HCT116 (cell line): ENCODE measurements at regions not wholly inside any gene's neighbourhood (a gene's known extent, or its start where the extent isn't known, plus 50 kb on each side); places are given as distances from the start of the nearest gene placed in this dataset.

ENCODE experiments used
- ATAC-seq: fragments of 200-7000 bp; cut with Tn5 transposase; 2 replicates; pipeline ENCODE4 v1.9.1; 2020; ENCODE audit warnings: mild to moderate bottlenecking, moderate library complexity
- BruUV-seq: library from RNA; stranded (reverse); fragments of 400-500 nt; replicated peaks from 2 replicates; lab custom pipeline; 2021; lab: Mats Ljungman, UMichigan
- CTCF ChIA-PET: fragments of 300-600 bp; sonication (Branson Sonifier 250); formaldehyde crosslinking; loops from one replicate; lab custom pipeline; 2021; ENCODE audit warnings: antibody characterized with exemption; lab: Charles Lee
- POLR2A ChIA-PET: fragments of 300-600, 350-600 bp; sonication (Branson Sonifier 250); formaldehyde crosslinking; loops from one replicate; lab custom pipeline; 2021; ENCODE audit warnings: antibody characterized with exemption; lab: Charles Lee
- RAD21 ChIA-PET, 2 experiments: fragments of 300-600 bp; sonication (Branson Sonifier 250); formaldehyde crosslinking; loops; one replicate each; lab custom pipeline; 2023; ENCODE audit warnings: low total read pairs in 2 of 2; ENCODE audit not compliant: uncharacterized antibody in 2 of 2, unreplicated experiment in 2 of 2, low non-redundant PET in 1 of 2; lab: Charles Lee
- DNase-seq: peaks from one replicate; pipeline ENCODE4 v3.0.0-alpha.2; 2010; ENCODE audit warnings: low read depth, low spot score
- H2AFZ ChIP-seq: fragments of 200-600 bp; shearing (Covaris generic), sonication (generic); 2 replicates; pipeline ENCODE4 v1.6.1; 2017; ENCODE audit warnings: low read depth, mixed run types, mixed read lengths, antibody characterized with exemption, low read length; ENCODE audit not compliant: poor library complexity, severe bottlenecking
- H3K27ac ChIP-seq: 2 replicates; pipeline ENCODE4 v1.5.1; 2012; ENCODE audit warnings: low read depth, low read length
- H3K27me3 ChIP-seq: fragments of 200-600 bp; sonication (generic); 2 replicates; pipeline ENCODE4 v1.6.1; 2016; ENCODE audit warnings: mixed run types, low read length, mixed read lengths; ENCODE audit not compliant: insufficient read depth
- H3K36me3 ChIP-seq, 2 experiments: fragments of 200-500 bp in 1 of 2; fragments of 200-600 bp in 1 of 2; sonication (Bioruptor generic) in 1 of 2; sonication (generic) in 1 of 2; 2 replicates each; pipeline versions ENCODE4 v1.5.1 to v1.6.1; 2014 to 2016; ENCODE audit warnings: low read length in 2 of 2, inconsistent platforms in 1 of 2, mixed read lengths in 1 of 2, mixed run types in 1 of 2; ENCODE audit not compliant: insufficient read depth in 2 of 2, control insufficient read depth in 1 of 2
- H3K4me1 ChIP-seq, 2 experiments: fragments of 200-600 bp in 1 of 2; sonication (generic) in 1 of 2; 2 replicates each; pipeline versions ENCODE4 v1.5.1 to v1.6.1; 2012 to 2017; ENCODE audit warnings: low read length in 2 of 2, inconsistent platforms in 1 of 2, mild to moderate bottlenecking in 1 of 2, mixed read lengths in 1 of 2, mixed run types in 1 of 2, moderate library complexity in 1 of 2; ENCODE audit not compliant: insufficient read depth in 2 of 2, control insufficient read depth in 1 of 2
- H3K4me2 ChIP-seq: fragments of 200-600 bp; sonication (generic); 2 replicates; pipeline ENCODE4 v1.6.1; 2017; ENCODE audit warnings: mixed run types, low read length, mixed read lengths
- H3K4me3 ChIP-seq, 2 experiments: fragments of 200-600 bp in 1 of 2; sonication (generic) in 1 of 2; replicated peaks in 1 of 2; 2 replicates each; pipeline ENCODE4 v1.5.1; 2011 to 2016; ENCODE audit warnings: low read length in 2 of 2, control low read depth in 1 of 2, low read depth in 1 of 2, mild to moderate bottlenecking in 1 of 2, mixed read lengths in 1 of 2, mixed run types in 1 of 2
- H3K79me2 ChIP-seq: fragments of 200-600 bp; sonication (generic); 2 replicates; pipeline ENCODE4 v1.6.1; 2017; ENCODE audit warnings: mild to moderate bottlenecking, mixed run types, low read length, moderate library complexity, mixed read lengths; ENCODE audit not compliant: insufficient read depth
- H3K9ac ChIP-seq: fragments of 200-600 bp; sonication (generic); 2 replicates; pipeline ENCODE4 v1.6.1; 2016; ENCODE audit warnings: low read length, mixed read lengths
- H3K9me2 ChIP-seq: fragments of 200-600 bp; sonication (generic), shearing (Covaris generic); 2 replicates; pipeline ENCODE4 v1.6.1; 2017; ENCODE audit warnings: mixed run types, mild to moderate bottlenecking, moderate library complexity; ENCODE audit not compliant: insufficient read depth
- H3K9me3 ChIP-seq, 2 experiments: fragments of 200-500 bp in 1 of 2; fragments of 200-600 bp in 1 of 2; sonication (Bioruptor generic) in 1 of 2; sonication (generic) in 1 of 2; 2 replicates each; pipeline ENCODE4 v1.6.1; 2014 to 2017; ENCODE audit warnings: low read length in 2 of 2, mixed read lengths in 2 of 2, inconsistent platforms in 1 of 2, low read depth in 1 of 2, mild to moderate bottlenecking in 1 of 2, mixed run types in 1 of 2, moderate library complexity in 1 of 2; ENCODE audit not compliant: control insufficient read depth in 1 of 2, insufficient read depth in 1 of 2
- H4K20me1 ChIP-seq: fragments of 200-600 bp; sonication (generic), shearing (Covaris generic); 2 replicates; pipeline ENCODE4 v1.6.1; 2017; ENCODE audit warnings: mixed run types, mild to moderate bottlenecking, moderate library complexity; ENCODE audit not compliant: insufficient read depth
- ATF3 ChIP-seq: IDR thresholded peaks from 2 replicates; pipeline ENCODE4 v1.6.1; 2012
- CBX3 ChIP-seq: IDR thresholded peaks from 2 replicates; pipeline ENCODE4 v1.6.1; 2012; ENCODE audit warnings: low read depth
- CEBPB ChIP-seq: IDR thresholded peaks from 2 replicates; pipeline ENCODE4 v1.6.1; 2012; ENCODE audit warnings: low read depth
- EZH2 ChIP-seq: fragments of 200-600 bp; sonication (generic); IDR thresholded peaks from 2 replicates; pipeline ENCODE4 v1.6.1; 2017; ENCODE audit warnings: antibody characterized with exemption, mixed run types
- EZH2phosphoT487 ChIP-seq: fragments of 200-600 bp; IDR thresholded peaks from 2 replicates; pipeline ENCODE4 v1.6.1; 2018; ENCODE audit warnings: antibody characterized with exemption, borderline replicate concordance
- FOSL1 ChIP-seq: IDR thresholded peaks from 2 replicates; pipeline ENCODE4 v1.6.1; 2012; ENCODE audit warnings: low read depth
- JUND ChIP-seq: IDR thresholded peaks from 2 replicates; pipeline ENCODE4 v1.6.1; 2012
- RAD21 ChIP-seq: IDR thresholded peaks from 2 replicates; pipeline ENCODE4 v1.6.1; 2012; ENCODE audit warnings: low read depth, mild to moderate bottlenecking
- YY1 ChIP-seq: IDR thresholded peaks from 2 replicates; pipeline ENCODE4 v1.6.1; 2011; ENCODE audit warnings: low read length, low read depth, moderate library complexity, mild to moderate bottlenecking; ENCODE audit not compliant: insufficient replicate concordance; ENCODE audit errors: extremely low read depth
- ZFX ChIP-seq: fragments of 450-650 bp; IDR thresholded peaks from 2 replicates; pipeline ENCODE4 v1.6.1; 2017
- ZNF274 ChIP-seq: fragments of 200-500 bp; sonication (Bioruptor generic); IDR thresholded peaks from 2 replicates; pipeline ENCODE4 v1.6.1; 2014; ENCODE audit warnings: mild to moderate bottlenecking, low read depth, low read length, inconsistent platforms
- intact Hi-C: fragments of 100-400 bp; cut with micrococcal nuclease; formaldehyde crosslinking; loops from 2 replicates; pipeline ENCODE4 v1.10.0; 2022
- TF ChIP-seq, protein P1 (sequence below), 3 experiments: fragments of 200-600 bp in 1 of 3; sonication (generic) in 1 of 3; IDR thresholded peaks in 2 of 3; conservative IDR thresholded peaks in 1 of 3; 2 replicates each; pipeline ENCODE4 v1.5.1; 2012 to 2017; ENCODE audit warnings: low read depth in 2 of 3, low read length in 2 of 3, antibody characterized with exemption in 1 of 3, borderline replicate concordance in 1 of 3, control low read depth in 1 of 3, mild to moderate bottlenecking in 1 of 3, mixed read lengths in 1 of 3, mixed run types in 1 of 3, moderate library complexity in 1 of 3; ENCODE audit not compliant: insufficient read depth in 1 of 3
- TF ChIP-seq, protein P2 (sequence below): IDR thresholded peaks from 2 replicates; pipeline ENCODE4 v1.6.1; 2012
- TF ChIP-seq, protein P3 (sequence below): IDR thresholded peaks from 2 replicates; pipeline ENCODE4 v1.6.1; 2011; ENCODE audit warnings: mild to moderate bottlenecking, low read length, moderate library complexity; ENCODE audit not compliant: insufficient replicate concordance; ENCODE audit errors: extremely low read depth
- TF ChIP-seq, protein P4 (sequence below): IDR thresholded peaks from 2 replicates; pipeline ENCODE4 v1.6.1; 2012; ENCODE audit warnings: low read depth

DNA sequence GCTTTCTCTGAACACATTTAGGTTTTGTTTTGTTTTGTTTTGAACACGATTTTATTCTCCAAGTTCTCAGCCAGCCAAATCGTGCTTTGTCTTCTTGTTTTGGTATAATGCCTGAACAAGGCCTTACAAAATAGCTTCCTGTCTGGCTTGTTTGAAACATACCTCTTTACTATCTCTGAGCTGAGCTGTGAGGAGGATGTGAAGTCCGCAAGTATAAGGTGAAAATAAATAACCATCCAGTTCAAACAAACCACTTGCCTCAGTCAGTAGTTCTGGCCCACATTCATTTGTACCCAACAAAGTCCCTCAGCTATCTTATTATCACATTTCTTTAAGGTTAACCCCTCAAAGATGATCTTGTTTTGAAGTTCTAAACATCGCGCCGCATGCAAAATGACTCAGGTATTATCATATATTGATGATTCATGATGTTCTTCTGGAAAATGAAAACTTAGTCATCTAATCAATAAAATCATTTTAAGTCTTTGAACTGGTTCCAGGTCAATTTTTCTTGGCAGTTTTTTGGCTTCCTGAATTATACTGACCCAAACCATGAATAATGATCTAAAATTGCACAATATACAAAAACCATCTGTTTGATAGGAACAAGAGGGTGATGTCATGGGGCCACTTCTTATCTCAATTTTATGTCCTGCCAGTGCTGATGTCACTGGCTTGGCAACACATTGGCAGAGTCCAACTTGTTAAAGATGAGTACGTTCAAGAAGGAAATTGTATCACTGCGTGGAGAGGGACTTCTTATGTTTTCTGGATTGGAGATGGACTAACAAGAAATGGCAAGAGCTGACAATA is 694.3 kb downstream of the KCNJ2 start (continued):
- TF ChIP-seq, protein P1, sequence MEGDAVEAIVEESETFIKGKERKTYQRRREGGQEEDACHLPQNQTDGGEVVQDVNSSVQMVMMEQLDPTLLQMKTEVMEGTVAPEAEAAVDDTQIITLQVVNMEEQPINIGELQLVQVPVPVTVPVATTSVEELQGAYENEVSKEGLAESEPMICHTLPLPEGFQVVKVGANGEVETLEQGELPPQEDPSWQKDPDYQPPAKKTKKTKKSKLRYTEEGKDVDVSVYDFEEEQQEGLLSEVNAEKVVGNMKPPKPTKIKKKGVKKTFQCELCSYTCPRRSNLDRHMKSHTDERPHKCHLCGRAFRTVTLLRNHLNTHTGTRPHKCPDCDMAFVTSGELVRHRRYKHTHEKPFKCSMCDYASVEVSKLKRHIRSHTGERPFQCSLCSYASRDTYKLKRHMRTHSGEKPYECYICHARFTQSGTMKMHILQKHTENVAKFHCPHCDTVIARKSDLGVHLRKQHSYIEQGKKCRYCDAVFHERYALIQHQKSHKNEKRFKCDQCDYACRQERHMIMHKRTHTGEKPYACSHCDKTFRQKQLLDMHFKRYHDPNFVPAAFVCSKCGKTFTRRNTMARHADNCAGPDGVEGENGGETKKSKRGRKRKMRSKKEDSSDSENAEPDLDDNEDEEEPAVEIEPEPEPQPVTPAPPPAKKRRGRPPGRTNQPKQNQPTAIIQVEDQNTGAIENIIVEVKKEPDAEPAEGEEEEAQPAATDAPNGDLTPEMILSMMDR (IDR thresholded peaks at IDR 0.05 in 2 of 3, conservative IDR thresholded peaks at IDR 0.05 in 1 of 3; ENCODE audit: borderline replicate concordance in 1 of 3, insufficient read depth in 1 of 3, low read depth in 2 of 3, low read length in 2 of 3), result no peak

GRCh38 chr17:70865993-70866804 is 696.9 kb downstream of the KCNJ2 start:
- no peak overlapping the region for H2AFZ ChIP-seq
- no peaks in the 10 kb centered on the region for H3K9me3 ChIP-seq
- intact Hi-C loops, result no loop called here
- ChIA-PET RAD21 (no interaction called here), POLR2A (no interaction called here), CTCF (no interaction called here)
- H3K4me3 ChIP-seq, result no peak overlapping the region
- DNase-seq, result no peak
- BruUV-seq, result no TSS peak
- no peaks in the 10 kb centered on the region for H3K79me2 ChIP-seq
- H3K36me3 ChIP-seq, result no peaks in the 10 kb centered on the region
- no peak overlapping the region for H3K9ac ChIP-seq
- no peaks in the 10 kb centered on the region for H3K27me3 ChIP-seq
- no peaks in the 10 kb centered on the region for H3K9me2 ChIP-seq
- H3K4me2 ChIP-seq, result no peak overlapping the region
- peaks cover 11 to 24% of the 10 kb centered on the region in 2 experiments; a peak in 3 of 4 replicates for H3K4me1 ChIP-seq
- ATAC-seq, result no peak
- H3K27ac ChIP-seq, result no peak overlapping the region
- H4K20me1 ChIP-seq, result no peaks in the 10 kb centered on the region
- no peak for TF ChIP-seq EZH2
- no peak for TF ChIP-seq JUND
- no peak for TF ChIP-seq RAD21
- no peak for TF ChIP-seq FOSL1
- no peak for TF ChIP-seq EZH2phosphoT487
- TF ChIP-seq, protein P2, sequence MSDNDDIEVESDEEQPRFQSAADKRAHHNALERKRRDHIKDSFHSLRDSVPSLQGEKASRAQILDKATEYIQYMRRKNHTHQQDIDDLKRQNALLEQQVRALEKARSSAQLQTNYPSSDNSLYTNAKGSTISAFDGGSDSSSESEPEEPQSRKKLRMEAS, result no peak
- no peak for TF ChIP-seq ATF3
- TF ChIP-seq ZNF274, result no peak
- TF ChIP-seq ZFX, result no peak
- TF ChIP-seq CEBPB, result no peak
- TF ChIP-seq, protein P3, sequence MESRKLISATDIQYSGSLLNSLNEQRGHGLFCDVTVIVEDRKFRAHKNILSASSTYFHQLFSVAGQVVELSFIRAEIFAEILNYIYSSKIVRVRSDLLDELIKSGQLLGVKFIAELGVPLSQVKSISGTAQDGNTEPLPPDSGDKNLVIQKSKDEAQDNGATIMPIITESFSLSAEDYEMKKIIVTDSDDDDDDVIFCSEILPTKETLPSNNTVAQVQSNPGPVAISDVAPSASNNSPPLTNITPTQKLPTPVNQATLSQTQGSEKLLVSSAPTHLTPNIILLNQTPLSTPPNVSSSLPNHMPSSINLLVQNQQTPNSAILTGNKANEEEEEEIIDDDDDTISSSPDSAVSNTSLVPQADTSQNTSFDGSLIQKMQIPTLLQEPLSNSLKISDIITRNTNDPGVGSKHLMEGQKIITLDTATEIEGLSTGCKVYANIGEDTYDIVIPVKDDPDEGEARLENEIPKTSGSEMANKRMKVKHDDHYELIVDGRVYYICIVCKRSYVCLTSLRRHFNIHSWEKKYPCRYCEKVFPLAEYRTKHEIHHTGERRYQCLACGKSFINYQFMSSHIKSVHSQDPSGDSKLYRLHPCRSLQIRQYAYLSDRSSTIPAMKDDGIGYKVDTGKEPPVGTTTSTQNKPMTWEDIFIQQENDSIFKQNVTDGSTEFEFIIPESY, result no peak
- TF ChIP-seq YY1, result no peak
- TF ChIP-seq, protein P4, sequence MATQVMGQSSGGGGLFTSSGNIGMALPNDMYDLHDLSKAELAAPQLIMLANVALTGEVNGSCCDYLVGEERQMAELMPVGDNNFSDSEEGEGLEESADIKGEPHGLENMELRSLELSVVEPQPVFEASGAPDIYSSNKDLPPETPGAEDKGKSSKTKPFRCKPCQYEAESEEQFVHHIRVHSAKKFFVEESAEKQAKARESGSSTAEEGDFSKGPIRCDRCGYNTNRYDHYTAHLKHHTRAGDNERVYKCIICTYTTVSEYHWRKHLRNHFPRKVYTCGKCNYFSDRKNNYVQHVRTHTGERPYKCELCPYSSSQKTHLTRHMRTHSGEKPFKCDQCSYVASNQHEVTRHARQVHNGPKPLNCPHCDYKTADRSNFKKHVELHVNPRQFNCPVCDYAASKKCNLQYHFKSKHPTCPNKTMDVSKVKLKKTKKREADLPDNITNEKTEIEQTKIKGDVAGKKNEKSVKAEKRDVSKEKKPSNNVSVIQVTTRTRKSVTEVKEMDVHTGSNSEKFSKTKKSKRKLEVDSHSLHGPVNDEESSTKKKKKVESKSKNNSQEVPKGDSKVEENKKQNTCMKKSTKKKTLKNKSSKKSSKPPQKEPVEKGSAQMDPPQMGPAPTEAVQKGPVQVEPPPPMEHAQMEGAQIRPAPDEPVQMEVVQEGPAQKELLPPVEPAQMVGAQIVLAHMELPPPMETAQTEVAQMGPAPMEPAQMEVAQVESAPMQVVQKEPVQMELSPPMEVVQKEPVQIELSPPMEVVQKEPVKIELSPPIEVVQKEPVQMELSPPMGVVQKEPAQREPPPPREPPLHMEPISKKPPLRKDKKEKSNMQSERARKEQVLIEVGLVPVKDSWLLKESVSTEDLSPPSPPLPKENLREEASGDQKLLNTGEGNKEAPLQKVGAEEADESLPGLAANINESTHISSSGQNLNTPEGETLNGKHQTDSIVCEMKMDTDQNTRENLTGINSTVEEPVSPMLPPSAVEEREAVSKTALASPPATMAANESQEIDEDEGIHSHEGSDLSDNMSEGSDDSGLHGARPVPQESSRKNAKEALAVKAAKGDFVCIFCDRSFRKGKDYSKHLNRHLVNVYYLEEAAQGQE, result no peak
- TF ChIP-seq CBX3, result no peak
